ENCODE measurements at regions not wholly inside any gene's neighbourhood (a gene's known extent, or its start where the extent isn't known, plus 50 kb on each side); places are given as distances from the start of the nearest gene placed in this dataset.
"Not testable (repeated sequence)": the region's sequence is repeated elsewhere in the genome, so short reads cannot be mapped to it uniquely, and the experiment has no call there.

- DNase-seq = not testable (repeated sequence)
These were observed 182.6 kb downstream of the CD83 start for GRCh38 chr6:14300189-14300588.

GRCh38 chr6:14300721-14301120, 183.1 kb downstream of the CD83 start:
- DNase-seq = not testable (repeated sequence)

GRCh38 chr6:14301477-14301876, 183.9 kb downstream of the CD83 start:
- not testable (repeated sequence) for DNase-seq

GRCh38 chr6:14305131-14305530, 187.6 kb downstream of the CD83 start:
- no peak for DNase-seq

GRCh38 chr6:14305624-14306023, 188.1 kb downstream of the CD83 start:
- peak; percentile 32 for DNase-seq

GRCh38 chr6:14306151-14306906, 188.8 kb downstream of the CD83 start:
- DNase-seq = peak; percentile 34

GRCh38 chr6:14309516-14309915, 191.9 kb downstream of the CD83 start:
- no peak for DNase-seq

GRCh38 chr6:14309951-14310445, 192.4 kb downstream of the CD83 start:
- DNase-seq = no peak

GRCh38 chr6:14310960-14311359, 193.4 kb downstream of the CD83 start:
- DNase-seq = no peak

- DNase-seq = no peak
These were observed 195.0 kb downstream of the CD83 start for GRCh38 chr6:14312587-14312986.

- DNase-seq = no peak
These were observed 195.7 kb downstream of the CD83 start for GRCh38 chr6:14313248-14313647.

GRCh38 chr6:14315353-14315752, 197.8 kb downstream of the CD83 start:
- no peak for DNase-seq

- no peak for DNase-seq
These were observed 199.2 kb downstream of the CD83 start for GRCh38 chr6:14316651-14317386.

GRCh38 chr6:14317387-14317970, 199.9 kb downstream of the CD83 start:
- DNase-seq = no peak

GRCh38 chr6:14320332-14320731, 202.8 kb downstream of the CD83 start:
- DNase-seq = no peak

- no peak for DNase-seq
These were observed 204.6 kb downstream of the CD83 start for GRCh38 chr6:14321992-14322772.

GRCh38 chr6:14322841-14323240, 205.3 kb downstream of the CD83 start:
- no peak for DNase-seq

GRCh38 chr6:14326774-14327173, 209.2 kb downstream of the CD83 start:
- DNase-seq = no peak

- DNase-seq = no peak
These were observed 210.6 kb downstream of the CD83 start for GRCh38 chr6:14328163-14328562.

GRCh38 chr6:14333556-14334305, 216.2 kb downstream of the CD83 start:
- no peak for DNase-seq

- DNase-seq = no peak
These were observed 217.5 kb downstream of the CD83 start for GRCh38 chr6:14335071-14335470.

GRCh38 chr6:14337152-14337551, 219.6 kb downstream of the CD83 start:
- no peak for DNase-seq
